Fibroblast of peridontal ligament (primary cell): ENCODE measurements at regions not wholly inside any gene's neighbourhood (a gene's known extent, or its start where the extent isn't known, plus 50 kb on each side); places are given as distances from the start of the nearest gene placed in this dataset.
A peak's percentile ranks its signal among the peaks of the same experiment; 100 is the strongest.
"Not testable (repeated sequence)": the region's sequence is repeated elsewhere in the genome, so short reads cannot be mapped to it uniquely, and the experiment has no call there.

Source experiments
- DNase-seq: peaks from one replicate; pipeline ENCODE4 v3.0.0-alpha.2; 2010; ENCODE audit errors: extremely low read depth

DNA sequence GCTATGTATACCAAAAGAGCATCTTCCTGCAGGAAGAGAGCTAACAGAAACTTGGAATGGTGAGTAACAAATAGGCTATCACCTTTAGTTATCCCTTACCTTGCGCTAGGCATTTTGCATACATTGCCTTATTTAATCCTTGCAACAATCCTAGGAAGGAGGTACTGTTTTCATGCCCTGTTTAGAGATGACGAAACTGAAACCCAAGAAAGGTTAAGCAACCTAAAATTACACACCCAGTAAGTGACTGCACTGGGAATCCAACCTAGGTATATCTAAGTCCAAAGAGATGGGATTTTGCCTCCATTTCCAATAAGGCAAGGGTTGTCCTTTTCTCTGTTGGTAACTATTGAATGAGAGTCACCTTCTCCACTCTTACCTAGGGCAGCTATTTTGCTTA is 144.5 kb downstream of the TM2D1 start:
- DNase-seq = no peak

DNA sequence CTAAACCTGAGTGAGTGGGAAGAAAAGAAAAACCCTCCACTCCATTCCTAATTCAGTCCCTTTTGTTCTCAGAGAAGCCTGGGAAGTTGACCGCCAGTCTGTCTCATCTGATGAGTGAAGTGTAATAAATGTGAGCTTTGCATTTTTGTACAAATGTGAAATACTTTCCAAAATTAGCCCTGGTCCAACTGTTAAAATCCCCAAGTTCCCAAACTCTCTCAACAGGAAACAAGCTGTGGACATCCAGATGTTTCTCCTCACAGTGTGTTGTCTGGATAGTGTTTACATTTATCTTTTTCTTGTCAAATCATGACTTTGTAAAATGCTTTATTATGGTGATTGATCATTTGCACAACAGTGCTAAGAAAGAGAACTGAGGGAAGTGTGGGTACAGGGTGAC is 145.1 kb downstream of the TM2D1 start:
- no peak for DNase-seq

- no peak for DNase-seq
Measured at GRCh38 chr1:61572046-61572445, 152.9 kb downstream of the TM2D1 start.

GRCh38 chr1:61570191-61570590 is 154.8 kb downstream of the TM2D1 start:
- DNase-seq = no peak

- DNase-seq = no peak
Measured at GRCh38 chr1:61569303-61569621, 155.7 kb downstream of the TM2D1 start.

DNA sequence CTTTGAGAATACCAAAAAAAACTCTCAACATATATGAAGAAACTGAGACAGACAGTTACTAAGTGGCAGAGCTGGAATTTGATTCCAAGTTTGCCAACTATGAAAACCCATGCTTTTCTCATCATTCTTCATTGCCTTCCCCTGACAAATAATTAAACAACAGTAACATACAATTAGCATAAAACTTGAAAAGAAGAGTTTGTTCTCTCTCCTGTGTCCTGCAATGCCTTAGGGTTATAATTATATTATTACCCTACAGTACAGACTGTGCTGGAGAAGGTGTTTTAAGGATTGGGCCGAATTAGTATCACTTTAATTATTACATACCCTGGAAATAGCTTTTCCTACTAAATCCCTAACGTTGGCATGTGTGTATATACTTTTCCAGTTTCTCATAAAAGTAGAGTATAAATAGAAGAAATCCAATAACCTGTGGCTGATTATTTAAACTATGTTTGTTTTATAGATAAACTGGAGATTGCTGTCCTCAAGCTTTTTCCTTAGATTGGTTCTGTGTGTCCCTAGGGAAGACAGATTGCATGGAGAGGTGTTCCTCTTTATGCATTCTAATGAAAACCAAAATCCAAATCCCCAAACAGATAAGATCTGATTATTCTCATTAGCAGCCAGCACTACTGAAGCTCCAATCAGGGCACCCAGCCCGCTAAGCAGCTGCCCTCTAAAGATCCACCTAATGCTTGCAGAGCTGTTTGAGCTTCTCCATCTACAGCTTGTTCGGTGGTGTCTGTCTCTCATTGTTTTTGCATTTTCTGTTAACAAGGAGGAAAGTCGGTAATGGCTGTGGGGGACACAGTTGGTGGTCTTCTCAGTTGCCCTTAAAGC is 156.3 kb downstream of the TM2D1 start:
- no peak for DNase-seq

GRCh38 chr1:61566177-61566576 is 158.8 kb downstream of the TM2D1 start:
- DNase-seq = no peak

DNA sequence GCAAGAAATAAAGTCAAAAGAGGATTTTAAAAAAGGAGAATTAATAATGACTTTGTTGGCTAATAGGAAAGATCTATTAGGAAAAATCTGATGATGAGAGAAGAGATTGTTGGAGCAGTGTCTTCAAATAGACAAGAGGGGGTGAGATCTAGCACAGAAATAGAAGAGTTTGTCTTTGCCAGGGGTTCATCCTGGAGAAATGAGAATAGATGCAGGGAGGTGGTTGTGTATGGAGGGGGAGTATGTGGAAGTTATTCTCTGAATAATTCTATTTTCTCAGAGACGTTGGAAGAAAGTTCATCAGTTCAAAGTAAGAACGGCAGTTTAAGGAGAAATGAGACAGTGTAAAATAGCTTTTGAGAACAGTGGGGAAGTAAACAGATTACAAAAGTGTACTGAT is 161.3 kb downstream of the TM2D1 start:
- DNase-seq = no peak

DNA sequence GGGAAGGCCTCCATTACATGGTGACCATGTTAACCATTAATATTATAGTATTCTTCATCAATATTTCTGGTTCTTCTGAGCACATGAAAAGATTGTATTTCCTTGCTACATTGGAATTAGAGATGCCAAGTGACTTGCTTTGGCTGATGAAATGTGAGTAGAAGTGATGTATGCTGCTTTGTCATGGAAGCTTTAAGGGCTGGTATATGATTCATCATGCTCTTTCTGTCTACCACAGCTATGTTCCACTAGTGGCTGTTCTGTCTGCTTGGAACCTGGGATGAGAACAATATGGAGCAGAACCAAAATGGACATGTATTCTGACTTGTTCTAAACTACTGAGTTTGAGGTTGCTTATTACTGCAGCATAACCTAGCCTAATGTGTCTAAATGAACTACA is 163.3 kb downstream of the TM2D1 start:
- no peak for DNase-seq

GRCh38 chr1:61560385-61560784 is 164.6 kb downstream of the TM2D1 start:
- DNase-seq = no peak

- no peak for DNase-seq
Measured at GRCh38 chr1:61556631-61557030, 168.3 kb downstream of the TM2D1 start.

DNA sequence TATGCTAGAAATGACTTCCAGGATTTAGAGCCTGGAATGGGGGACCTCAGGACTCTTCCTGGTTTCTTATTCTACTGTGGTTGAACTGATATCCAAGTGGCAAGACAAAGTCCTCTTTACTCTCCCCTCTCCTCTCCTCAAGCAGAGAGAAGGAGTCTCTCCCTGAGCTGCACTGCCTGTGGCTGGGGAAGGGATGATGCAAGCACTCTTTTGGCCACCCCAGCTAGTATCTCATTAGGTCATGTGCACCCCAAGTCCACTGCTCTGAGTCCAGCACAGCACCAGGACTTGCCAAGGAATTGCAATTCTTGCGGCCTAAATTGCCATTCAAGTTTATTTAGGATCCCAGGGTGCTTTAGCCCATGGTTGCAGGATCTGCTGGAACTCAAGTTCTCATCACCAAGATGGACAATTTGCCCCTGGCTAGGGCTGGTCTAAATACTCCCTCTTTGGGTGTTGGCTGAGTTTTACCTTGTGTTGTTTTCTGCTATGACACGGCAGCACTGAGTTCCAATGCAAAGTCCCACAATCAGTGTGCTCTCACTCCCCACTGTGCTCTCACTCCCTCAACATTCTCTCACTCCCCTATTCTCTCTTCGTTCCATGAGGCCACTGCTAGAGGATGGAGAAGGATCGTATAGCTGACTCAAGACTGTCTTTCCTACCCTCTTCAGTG is 172.2 kb downstream of the TM2D1 start:
- DNase-seq = no peak

- not testable (repeated sequence) for DNase-seq
Measured at GRCh38 chr1:61547302-61547701, 177.6 kb downstream of the TM2D1 start.

DNA sequence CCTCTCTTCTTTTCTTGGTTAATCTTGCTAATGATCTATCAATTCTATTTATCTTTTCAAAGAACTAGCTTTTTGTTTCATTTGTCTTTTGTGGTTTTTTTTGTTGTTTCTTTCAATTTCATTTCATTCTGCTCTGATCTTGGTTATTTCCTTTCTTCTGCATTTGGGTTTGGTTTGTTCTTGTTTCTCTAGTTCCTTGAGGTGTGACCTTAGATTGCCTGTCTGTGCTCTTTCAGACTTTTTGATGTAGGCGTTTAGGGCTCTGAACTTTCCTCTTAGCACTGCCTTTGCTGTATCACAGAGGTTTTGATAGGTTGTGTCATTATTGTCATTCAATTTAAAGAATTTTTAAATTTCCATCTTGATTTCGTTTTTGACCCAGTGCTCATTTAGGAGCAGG is 180.1 kb downstream of the TM2D1 start:
- not testable (repeated sequence) for DNase-seq

GRCh38 chr1:61543498-61543897 is 181.4 kb downstream of the TM2D1 start:
- not testable (repeated sequence) for DNase-seq

DNA sequence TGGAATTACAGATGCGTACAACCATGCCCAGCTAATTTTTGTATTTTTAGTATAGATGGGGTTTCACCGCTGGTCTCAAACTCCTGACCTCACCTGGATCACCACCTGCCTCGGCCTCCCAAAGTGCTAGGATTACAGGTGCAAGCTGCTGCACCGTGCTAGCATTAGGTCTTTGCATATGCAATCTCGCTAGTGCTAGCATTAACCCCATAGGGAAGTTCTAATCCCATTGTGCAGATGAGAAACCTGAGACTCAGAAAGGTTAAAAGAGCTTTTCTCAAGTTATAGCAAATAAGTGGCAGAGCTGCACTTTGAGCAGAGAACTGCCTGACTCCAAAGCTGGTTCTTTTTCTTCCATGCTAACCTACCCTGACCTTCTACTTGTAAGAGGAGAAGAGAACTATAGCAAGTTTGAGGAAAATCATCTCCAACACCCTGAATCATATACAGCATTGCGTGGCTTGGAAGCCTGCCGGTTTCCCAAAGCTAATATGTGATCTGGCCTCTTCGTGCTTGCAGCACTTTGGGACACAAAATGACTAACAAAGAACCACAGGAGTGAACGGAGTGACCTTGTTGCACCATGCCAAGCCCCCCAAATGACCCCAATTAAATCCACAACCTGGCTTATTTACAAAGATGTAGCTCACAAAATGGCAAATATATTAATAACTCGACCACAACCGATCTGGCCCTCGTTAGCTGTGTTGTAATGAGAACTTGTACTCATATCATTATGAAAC is 185.1 kb downstream of the TM2D1 start:
- DNase-seq = peak; percentile 8

- no peak for DNase-seq
Measured at GRCh38 chr1:61538228-61538627, 186.7 kb downstream of the TM2D1 start.

DNA sequence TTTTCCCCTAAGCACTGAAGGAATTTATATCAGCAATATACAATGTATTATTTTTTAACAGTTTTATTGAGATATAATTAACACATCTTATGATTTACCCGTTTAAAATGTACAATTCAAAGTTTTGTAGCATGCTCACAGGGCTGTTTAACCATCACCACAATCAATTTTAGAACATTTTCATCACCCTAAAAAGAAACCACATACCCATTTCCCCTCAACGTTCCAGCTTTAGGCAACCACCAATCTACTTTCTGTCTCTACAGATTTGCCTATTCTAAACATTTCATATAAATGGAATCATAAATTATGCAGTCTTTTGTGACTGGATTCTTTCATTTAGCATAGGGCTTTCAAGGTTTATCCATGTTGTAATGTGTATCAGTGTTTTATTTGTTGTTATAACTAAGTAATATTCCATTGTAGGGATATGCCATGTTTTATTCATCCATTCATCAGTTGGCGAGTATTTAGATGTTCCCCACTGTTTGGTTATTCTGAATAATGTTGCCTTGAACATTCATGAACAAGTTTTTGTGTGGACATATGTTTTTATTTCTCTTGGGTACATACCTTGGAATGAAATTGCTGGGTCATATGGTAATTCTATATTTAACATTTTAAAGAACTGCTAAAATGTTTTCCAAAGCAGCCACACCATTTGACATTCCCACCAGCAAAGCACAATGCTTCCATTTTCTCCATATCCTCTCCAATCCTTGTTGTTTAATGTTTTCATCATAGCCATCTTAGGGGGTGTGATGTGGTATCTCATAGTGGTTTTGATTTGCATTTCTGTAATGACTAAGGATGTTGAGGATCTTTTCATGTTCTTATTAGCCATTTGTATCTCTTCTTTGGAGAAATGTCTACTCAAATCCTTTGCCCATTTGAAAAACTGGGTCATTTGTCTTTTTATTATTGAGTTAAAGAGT is 188.5 kb downstream of the TM2D1 start:
- DNase-seq = no peak

DNA sequence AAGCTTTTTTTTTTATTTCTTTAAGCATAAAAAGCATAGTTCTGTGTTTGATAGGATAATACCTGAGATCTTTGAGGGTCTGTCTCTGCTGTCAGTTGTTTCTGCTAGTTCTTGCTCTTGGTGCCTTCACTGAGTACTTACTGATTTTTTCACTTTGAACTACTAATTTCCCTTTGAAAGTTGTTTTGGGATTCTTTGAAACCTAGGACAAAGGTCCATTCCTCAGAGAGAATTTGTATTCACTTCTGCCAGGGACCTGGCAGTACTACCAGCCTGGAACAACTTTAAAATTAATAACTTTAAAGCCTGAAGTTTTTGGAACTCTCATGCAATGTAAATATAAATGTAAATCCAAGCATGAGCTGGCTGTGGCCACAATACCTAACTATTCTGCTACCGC is 190.1 kb downstream of the TM2D1 start:
- no peak for DNase-seq

DNA sequence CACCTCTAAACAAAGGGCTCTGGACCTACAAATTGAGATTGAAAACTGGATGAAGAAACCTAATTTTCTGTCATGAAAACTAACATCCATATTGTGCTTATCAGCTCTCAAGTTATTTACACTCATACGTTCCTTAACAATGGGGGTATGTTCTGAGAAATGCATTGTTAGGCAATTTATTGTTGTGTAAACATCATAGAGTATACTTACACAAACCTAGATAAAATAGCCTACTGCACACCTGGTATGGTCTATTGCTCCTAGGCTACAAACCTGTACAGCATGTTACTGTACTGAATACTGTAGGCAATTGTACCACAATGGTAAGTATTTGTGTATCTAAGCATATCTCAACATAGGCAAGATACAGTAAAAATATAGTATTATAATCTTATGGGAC is 191.4 kb downstream of the TM2D1 start:
- DNase-seq = no peak

GRCh38 chr1:61531716-61532115 is 193.2 kb downstream of the TM2D1 start:
- no peak for DNase-seq
